OCI-LY1 (cell line): ENCODE measurements at regions not wholly inside any gene's neighbourhood (a gene's known extent, or its start where the extent isn't known, plus 50 kb on each side); places are given as distances from the start of the nearest gene placed in this dataset.

ENCODE experiments used
- H2AFZ ChIP-seq: fragments of 200-600 bp; sonication (generic), shearing (Covaris generic); 2 replicates; pipeline ENCODE4 v1.6.0; 2014; ENCODE audit warnings: antibody characterized with exemption, mild to moderate bottlenecking, low read length
- H3F3A ChIP-seq: fragments of 200-600 bp; sonication (generic), shearing (Covaris generic); 2 replicates; pipeline ENCODE4 v1.6.0; 2014; ENCODE audit warnings: mild to moderate bottlenecking, antibody characterized with exemption, low read length, moderate library complexity; ENCODE audit not compliant: insufficient read depth
- H3K27ac ChIP-seq: fragments of 200-600 bp; sonication (generic); 2 replicates; pipeline ENCODE4 v1.5.1; 2014; ENCODE audit warnings: low read length, mixed run types, mild to moderate bottlenecking, low read depth; ENCODE audit not compliant: poor library complexity, severe bottlenecking
- H3K27me3 ChIP-seq: fragments of 200-600 bp; sonication (generic); 2 replicates; pipeline ENCODE4 v1.6.0; 2014; ENCODE audit warnings: antibody characterized with exemption, mild to moderate bottlenecking, low read length, moderate library complexity; ENCODE audit not compliant: insufficient read depth
- H3K36me3 ChIP-seq: fragments of 200-600 bp; sonication (generic); 2 replicates; pipeline ENCODE4 v1.6.1; 2014; ENCODE audit warnings: mild to moderate bottlenecking, antibody characterized with exemption, low read length, moderate library complexity, mixed read lengths; ENCODE audit not compliant: insufficient read depth
- H3K4me1 ChIP-seq: fragments of 200-600 bp; sonication (generic); 2 replicates; pipeline ENCODE4 v1.5.1; 2014; ENCODE audit warnings: mild to moderate bottlenecking, low read length, moderate library complexity; ENCODE audit not compliant: insufficient read depth, severe bottlenecking
- H3K4me2 ChIP-seq: fragments of 200-600 bp; sonication (generic), shearing (Covaris generic); 2 replicates; pipeline ENCODE4 v1.6.1; 2014; ENCODE audit warnings: low read length
- H3K4me3 ChIP-seq: fragments of 200-600 bp; sonication (generic); 2 replicates; pipeline ENCODE4 v1.5.1; 2014; ENCODE audit warnings: low read length, low read depth, mild to moderate bottlenecking, mixed read lengths; ENCODE audit not compliant: poor library complexity, severe bottlenecking
- H3K79me2 ChIP-seq: fragments of 200-600 bp; shearing (Covaris generic); 2 replicates; pipeline ENCODE4 v1.6.1; 2016; ENCODE audit warnings: mixed run types, low read length, mixed read lengths; ENCODE audit not compliant: insufficient read depth
- H3K9ac ChIP-seq: fragments of 200-600 bp; sonication (generic), shearing (Covaris generic); 2 replicates; pipeline ENCODE4 v1.6.1; 2014; ENCODE audit warnings: mild to moderate bottlenecking, low read length, mixed read lengths
- H3K9me2 ChIP-seq: fragments of 200-600 bp; sonication (generic), shearing (Covaris generic); 2 replicates; pipeline ENCODE4 v1.6.1; 2014; ENCODE audit warnings: low read depth, mild to moderate bottlenecking, low read length, mixed read lengths
- H3K9me3 ChIP-seq: fragments of 200-600 bp; shearing (Covaris generic); 2 replicates; pipeline ENCODE4 v1.6.1; 2014; ENCODE audit warnings: low read length, mixed read lengths
- H4K20me1 ChIP-seq: fragments of 200-600 bp; sonication (generic), shearing (Covaris generic); 2 replicates; pipeline ENCODE4 v1.6.0; 2016; ENCODE audit warnings: mild to moderate bottlenecking, low read length; ENCODE audit not compliant: insufficient read depth
- CTCF ChIP-seq: fragments of 200-600 bp; sonication (generic), shearing (Covaris generic); IDR thresholded peaks from 2 replicates; pipeline ENCODE4 v1.5.1; 2017; ENCODE audit warnings: mild to moderate bottlenecking, antibody characterized with exemption, low read length, moderate library complexity, mixed read lengths
- EZH2 ChIP-seq: fragments of 200-600 bp; sonication (generic), shearing (Covaris generic); IDR thresholded peaks from 2 replicates; pipeline ENCODE4 v1.8.0; 2017; ENCODE audit warnings: borderline replicate concordance, mixed run types, mild to moderate bottlenecking, antibody characterized with exemption, low read length, moderate library complexity, mixed read lengths

- Histone ChIP-seq H3K27ac (no peak overlapping the region), H3K4me2 (no peak overlapping the region), H3K4me3 (no peak overlapping the region), H2AFZ (no peak overlapping the region), H3F3A (no peaks in the 10 kb centered on the region), H3K9ac (no peak overlapping the region), H3K36me3 (no peaks in the 10 kb centered on the region), H3K9me3 (no peaks in the 10 kb centered on the region), H3K27me3 (no peaks in the 10 kb centered on the region), H3K9me2 (no peaks in the 10 kb centered on the region), H4K20me1 (no peaks in the 10 kb centered on the region), H3K4me1 (no peaks in the 10 kb centered on the region), H3K79me2 (no peaks in the 10 kb centered on the region)
- no peak for TF ChIP-seq EZH2
- no peak for TF ChIP-seq CTCF
Observed at GRCh38 chrX:30150196-30150895, 65.0 kb upstream of the MAGEB2 start.

- Histone ChIP-seq H3K27me3 (no peaks in the 10 kb centered on the region), H3K27ac (no peak overlapping the region), H3K36me3 (no peaks in the 10 kb centered on the region), H3K9me3 (no peaks in the 10 kb centered on the region), H3K79me2 (no peaks in the 10 kb centered on the region), H3K4me1 (no peaks in the 10 kb centered on the region), H3K4me3 (no peak overlapping the region), H2AFZ (no peak overlapping the region), H3K9me2 (no peaks in the 10 kb centered on the region), H4K20me1 (no peaks in the 10 kb centered on the region), H3K4me2 (no peak overlapping the region), H3F3A (no peaks in the 10 kb centered on the region), H3K9ac (no peak overlapping the region)
- no peak for TF ChIP-seq CTCF
- no peak for TF ChIP-seq EZH2
Observed at GRCh38 chrX:30151964-30152363, 63.4 kb upstream of the MAGEB2 start.

- H3K4me1 ChIP-seq, result no peaks in the 10 kb centered on the region
- H3K9ac ChIP-seq, result no peak overlapping the region
- no peaks in the 10 kb centered on the region for H3F3A ChIP-seq
- H3K79me2 ChIP-seq, result no peaks in the 10 kb centered on the region
- H3K4me3 ChIP-seq, result no peak overlapping the region
- H3K9me2 ChIP-seq, result no peaks in the 10 kb centered on the region
- H3K36me3 ChIP-seq, result no peaks in the 10 kb centered on the region
- TF ChIP-seq CTCF, result no peak
- no peak for TF ChIP-seq EZH2
- H3K4me2 ChIP-seq, result no peak overlapping the region
- no peaks in the 10 kb centered on the region for H3K9me3 ChIP-seq
- no peak overlapping the region for H3K27ac ChIP-seq
- no peaks in the 10 kb centered on the region for H3K27me3 ChIP-seq
- no peak overlapping the region for H2AFZ ChIP-seq
- H4K20me1 ChIP-seq, result no peaks in the 10 kb centered on the region
Observed at GRCh38 chrX:30153175-30153880, 62.0 kb upstream of the MAGEB2 start.
